SIG-M5 treated with dmso at 0.1 percent for 504 hours (cell line): ENCODE measurements at regions not wholly inside any gene's neighbourhood (a gene's known extent, or its start where the extent isn't known, plus 50 kb on each side); places are given as distances from the start of the nearest gene placed in this dataset.
"Not testable (repeated sequence)": the region's sequence is repeated elsewhere in the genome, so short reads cannot be mapped to it uniquely, and the experiment has no call there.

Source experiments
- DNase-seq: peaks from one replicate; lab custom pipeline; 2025; ENCODE audit not compliant: unreplicated experiment; lab: John Stamatoyannopoulos, UW

DNA sequence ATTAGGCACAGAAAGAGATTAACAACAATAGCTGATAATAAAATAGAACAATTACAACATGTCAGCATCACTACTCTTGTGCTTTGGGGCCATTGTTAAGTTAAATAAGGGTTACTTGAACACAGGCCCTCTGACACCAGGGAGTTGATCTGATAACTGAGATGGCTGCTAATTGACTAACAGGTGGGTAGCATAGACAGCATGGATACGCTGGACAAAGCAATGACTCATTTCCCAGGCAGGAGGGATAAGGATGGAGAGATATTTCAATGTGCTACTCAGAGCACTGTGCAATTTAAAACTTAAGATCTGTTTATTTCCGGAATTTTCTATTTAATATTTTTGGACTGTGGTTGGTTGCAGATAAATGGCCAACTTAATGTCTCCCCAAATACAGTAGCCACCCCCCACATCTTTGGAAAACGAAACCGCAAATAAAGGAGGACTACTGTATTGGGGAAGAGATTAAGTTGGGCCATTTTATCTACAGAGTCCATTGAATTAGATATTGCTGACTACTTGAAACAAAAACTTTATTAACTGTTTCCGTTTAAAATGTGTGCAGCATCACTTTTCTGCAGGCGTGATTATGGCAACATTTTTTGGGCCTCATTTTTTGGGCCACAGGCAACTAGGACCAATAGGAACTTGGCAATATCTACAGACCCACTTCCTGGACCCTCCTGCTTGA, 200.6 kb upstream of the KLF3 start:
- DNase-seq = no peak

DNA sequence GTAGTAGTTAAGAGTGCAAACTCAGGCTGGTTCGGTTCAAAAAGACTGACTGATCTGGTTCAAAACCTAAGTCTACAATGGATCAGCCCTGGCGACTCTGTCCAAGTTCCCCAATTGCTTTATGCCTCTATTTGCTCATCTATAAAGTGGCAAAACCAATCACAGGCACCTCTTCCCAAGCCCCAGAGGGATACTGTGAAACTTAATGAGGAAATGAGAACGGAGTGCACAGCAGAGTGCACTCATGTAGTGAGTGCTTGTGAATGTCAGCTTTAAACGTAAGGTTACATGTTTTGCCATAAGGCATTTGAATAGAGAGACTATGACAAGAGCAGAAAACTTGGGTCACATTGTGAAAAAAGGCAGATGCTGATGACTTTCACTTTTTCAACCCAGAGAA, 199.7 kb upstream of the KLF3 start:
- DNase-seq = no peak

DNA sequence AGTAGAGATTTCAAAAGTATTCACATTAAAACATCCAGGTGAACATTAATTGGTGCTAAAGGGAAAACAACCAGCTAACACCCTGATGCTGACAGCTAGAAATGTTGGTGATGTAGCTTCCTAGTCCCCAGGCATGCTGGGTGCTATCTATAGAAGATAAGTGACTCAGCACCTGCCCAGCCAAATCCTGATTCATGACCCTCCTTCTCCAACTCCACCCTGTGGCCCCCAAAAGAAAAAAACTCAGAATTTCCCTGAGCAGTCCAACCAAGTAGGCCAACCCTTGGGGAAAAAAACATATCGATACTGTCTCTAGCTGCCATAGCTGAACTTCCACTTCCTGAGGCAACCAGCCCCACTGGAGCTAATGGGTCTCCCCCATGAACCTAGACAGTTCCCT, 197.6 kb upstream of the KLF3 start:
- no peak for DNase-seq

DNA sequence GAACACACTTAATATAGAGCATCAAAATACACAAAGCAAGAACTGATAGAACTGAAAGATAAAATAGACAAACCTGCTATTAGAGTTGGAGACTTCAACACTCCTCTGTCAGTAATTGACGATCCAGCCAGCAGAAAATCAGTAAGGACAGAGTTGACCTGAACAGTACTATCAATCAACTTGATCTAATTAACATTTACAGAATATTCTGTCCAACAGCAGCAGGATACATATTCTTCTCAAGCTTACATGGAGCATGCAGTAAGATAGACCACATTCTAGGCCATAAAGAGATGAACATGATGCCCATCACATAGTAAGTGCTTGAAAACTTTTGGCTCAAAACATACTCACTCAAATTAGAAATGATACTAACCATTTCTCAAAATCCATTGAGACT, 196.7 kb upstream of the KLF3 start:
- DNase-seq = no peak

DNA sequence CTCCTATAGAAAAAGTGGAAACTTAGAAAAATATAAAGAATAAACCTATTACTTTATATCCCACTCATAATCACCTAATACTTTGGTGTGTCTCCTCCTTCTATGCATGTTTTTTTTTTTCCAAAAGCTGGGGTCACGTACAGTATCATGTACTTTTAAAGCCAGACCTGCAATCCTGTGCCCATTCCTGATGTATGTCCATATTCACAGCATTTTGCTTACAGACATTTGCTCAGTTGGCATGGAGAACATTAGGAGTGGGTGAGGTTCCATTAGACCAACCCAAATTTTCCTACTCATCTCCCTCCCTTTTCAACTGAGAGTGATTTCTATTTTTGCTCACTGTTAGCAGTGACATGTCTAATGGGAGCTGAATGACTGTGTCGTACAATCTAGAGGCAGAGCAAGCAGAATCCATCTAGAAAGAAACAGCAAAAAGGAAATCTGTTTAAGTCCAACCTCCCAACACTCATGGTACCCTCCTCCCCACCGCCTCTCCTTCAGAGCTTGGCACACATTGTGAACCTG, 195.6 kb upstream of the KLF3 start:
- no peak for DNase-seq

DNA sequence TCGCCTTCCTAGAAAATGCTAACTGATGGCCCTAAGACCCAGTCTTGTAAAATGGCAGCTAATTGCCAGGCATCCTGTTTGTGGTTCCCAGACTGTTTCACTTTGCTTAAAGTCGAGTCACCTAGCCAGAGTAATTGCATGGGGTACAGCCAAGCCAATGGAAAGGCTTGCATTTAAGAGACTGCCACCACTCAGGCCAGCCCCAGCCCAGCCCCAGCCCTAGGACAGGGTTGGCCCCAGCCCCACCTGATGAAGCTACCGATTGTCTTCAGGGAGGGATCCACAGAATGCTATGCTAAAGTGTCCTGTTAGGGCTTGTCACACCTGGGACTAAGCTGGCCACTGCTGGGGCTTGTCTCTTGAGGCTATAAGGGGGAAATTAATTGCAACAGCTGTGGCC, 194.6 kb upstream of the KLF3 start:
- no peak for DNase-seq

DNA sequence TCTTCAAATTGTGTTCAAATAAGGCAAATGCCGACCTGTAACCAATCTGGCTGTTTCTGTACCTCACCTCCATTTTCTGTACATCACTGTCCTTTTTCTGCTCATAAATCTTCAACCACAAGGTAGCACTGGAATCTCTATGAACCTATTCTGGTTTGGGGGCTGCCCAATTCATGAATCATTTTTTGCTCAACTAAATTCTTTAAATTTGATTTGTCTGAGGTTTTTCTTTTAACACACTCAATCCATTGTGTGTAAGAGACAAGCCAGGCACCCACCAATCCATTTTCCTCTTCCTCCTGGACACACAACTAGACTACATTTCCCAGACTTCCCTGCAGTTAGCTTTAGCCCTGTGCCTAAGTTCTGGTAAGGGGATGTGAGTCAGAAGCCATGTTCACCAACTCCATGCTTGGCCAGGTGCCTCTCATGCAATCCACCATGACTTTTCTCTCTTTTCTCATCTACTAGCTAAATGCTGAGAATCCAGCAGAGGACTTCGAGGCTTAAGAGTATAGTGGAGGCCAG, 193.2 kb upstream of the KLF3 start:
- no peak for DNase-seq

DNA sequence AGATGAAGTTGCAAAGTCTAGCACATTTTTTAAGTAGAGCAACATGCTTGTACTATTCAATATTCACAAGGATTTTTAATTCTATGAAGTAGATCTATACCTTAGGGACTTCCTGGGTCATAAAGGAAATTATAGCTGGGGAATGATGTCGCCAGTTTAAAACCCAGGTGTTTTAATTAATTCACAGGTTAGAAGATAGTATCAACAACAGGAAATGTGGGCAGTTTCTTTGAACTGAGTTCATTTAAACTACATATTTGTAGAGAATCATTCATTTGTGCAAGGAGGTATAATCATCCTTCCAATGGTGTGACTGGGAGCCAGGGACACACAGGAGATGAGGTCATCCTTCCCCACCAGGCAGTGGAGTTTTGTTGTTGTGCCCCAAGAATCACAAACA, 181.3 kb upstream of the KLF3 start:
- no peak for DNase-seq

DNA sequence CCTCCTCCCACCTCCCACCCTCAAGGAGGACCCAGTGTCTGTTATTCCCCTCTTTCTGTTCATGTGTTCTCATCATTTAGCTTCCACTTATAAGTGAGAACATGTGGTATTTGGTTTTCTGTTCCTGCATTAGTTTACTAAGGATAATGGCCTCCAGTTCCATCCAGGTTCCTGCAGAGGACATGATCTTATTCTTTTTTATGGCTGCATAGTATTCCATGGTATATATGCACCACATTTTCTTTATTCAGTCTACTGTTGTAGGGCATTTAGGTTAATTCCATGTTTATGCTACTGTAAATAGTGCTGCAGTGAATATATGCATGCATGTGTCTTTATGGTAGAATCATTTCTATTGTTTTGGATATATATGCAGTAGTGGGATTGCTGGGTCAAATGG, 180.4 kb upstream of the KLF3 start:
- not testable (repeated sequence) for DNase-seq

DNA sequence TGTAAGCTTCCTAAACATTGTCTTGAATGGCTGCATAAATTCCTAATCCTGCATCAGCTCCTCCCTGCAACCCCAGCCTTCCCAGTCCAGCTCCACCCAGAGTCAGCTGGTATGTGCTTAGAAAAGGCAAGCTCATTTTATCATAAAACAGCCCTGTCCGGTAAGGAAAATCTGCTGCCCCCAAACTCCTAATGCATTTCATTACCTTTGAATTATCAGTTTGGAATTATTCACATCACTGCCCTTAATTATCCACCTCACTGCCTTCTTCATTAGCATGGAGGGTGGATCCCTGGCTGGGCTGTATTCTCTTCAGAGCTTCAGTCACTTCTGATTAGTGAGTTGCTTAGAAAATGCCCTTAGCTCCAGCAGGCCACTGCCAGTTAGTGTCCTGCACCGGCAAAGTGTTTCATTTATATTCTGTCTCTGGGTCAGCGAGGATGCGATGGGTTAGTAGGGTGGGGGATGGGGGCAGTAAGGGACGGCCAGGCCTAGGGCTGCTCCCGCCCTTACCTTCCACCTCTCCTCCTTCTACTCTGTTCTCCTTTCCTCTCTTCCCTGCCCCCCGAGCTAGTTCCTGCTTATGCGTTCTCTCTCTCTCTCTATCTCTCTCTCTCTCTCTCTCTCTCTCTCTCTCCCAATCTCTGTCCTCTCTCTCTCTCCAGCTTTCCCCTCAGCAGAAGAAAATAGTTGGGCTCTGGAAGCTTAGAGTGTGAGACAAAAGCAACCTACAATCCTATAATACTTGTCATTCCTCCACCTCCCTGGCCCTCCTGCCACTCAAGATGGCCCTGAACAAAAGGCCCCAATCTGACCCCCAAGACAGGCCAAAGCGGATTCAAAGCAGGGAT, 174.8 kb upstream of the KLF3 start:
- no peak for DNase-seq

DNA sequence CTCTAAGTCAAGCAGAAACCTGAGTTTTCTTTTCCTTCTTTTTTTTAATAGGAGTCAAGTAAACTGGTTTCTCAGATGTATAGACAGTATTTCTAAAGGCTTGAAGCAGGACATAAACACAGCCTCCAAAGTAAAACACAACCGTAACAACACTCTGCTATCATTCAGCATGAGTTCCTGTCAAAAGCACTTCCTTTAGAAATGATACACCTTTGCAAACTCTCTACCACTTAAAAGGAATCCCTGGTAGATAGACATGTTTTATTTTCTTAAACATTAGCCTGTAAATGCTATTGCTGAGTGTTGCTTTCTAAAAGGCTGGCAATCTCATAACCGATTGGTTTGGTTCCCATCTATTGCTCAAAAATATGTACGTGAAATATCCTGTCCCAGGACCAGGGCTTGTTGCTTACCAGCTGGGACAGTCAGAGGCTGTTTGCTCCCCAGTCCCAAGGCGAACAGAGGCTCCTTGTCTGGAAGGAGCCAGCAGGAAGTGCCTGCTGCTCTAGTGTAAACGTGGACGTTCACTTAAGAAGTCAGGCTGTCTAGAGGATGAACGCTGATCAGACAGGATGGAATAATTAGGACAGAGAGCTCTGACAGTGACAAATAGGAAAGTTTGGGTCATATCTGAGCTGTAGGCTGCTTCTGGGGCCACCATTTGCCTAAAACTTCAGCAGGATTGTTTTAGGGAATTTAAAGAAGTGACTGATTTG, 173.9 kb upstream of the KLF3 start:
- DNase-seq = no peak

DNA sequence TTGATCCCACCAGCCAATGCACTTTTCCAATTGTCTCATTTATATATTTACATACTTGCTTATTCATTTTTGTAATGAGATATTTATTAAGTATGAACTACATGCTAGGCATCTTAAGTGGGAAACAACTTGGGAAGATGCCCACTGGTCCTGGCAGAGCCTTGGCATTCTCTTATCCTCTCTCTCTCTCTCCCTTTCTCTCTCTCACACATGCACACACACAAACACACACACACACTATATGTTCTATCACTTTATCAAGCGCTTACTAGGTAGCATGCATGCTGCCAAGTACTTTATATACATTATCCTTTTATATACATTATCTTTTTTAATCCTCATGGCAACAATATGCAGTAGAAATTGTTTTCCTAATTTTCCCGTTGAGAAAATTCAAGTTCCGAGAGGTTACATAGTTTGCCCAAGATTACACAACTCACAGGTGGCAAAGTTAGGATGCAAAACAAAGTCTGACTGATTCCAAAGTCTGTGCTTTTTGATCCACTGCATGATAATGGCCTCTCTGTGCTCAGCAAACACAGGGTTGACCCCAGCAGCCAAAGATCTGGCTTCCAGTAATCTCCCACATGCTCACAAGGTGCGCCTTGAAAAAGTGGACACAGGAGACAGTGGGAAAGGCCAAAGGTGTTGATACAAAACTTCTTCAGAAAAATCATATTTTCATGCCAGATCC, 173.1 kb upstream of the KLF3 start:
- DNase-seq = no peak

DNA sequence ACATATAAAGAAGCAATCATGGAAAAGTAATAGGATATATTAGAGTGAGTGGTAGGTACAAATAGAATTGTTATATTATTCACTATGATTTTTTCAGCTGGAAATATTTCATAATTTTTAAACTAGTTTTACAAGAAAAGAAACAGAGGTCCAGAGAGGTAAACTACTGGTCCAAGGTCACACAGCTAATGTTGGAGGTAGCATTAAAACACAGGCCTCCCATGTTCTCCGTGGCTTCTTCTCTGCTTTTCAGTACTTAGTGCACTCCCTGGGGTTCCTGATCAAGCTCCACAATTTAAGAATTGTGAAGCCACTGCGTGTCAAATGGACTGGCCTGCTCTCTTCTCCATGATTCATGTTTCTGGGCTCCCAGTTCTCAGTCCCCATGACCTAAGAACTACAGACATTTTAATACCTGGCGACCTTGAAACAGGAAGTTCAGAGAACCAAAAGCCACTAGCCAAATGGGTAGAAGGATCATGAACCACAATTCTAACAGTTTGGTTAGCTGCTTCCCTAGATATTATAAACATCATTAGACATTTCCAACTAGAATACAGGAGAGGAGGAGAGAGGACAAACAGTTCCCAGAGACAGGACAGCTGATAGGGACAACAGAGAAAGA, 172.0 kb upstream of the KLF3 start:
- DNase-seq = no peak

DNA sequence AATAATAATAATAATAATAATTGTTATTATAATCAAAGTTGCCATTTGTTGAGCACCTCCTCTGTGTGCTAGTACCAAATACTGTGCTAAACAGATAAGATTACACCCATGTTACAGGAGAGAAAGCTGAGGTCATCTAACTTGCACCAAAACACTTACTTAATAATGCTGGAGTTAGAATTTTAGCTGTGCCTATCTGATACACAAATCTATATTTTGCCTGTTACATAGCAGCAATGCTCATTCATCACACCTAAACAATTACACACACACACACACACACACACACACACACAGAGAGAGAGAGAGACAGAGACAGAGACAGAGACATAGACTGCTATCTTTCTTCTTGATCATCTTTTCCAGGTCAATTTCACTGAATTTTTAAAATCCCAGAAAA, 170.9 kb upstream of the KLF3 start:
- no peak for DNase-seq

DNA sequence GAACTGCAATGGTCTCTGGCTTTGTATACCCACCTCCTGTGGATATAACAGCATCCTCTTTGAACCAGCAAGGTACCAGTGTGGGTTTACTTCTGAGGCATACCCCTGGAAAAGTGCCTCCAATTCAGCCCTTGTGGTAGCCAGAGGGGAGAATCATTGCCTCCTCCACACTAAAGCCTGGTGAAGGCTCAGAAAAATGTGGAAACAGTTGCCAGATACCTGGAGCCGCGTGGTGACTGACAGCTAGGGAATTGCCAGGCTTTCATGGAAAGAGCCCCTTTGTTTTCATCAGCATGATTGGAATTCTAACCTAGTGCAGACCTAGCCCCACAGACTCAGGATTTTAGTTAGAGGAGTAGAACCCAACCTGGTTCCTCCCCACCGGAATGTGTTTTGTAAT, 168.6 kb upstream of the KLF3 start:
- no peak for DNase-seq

DNA sequence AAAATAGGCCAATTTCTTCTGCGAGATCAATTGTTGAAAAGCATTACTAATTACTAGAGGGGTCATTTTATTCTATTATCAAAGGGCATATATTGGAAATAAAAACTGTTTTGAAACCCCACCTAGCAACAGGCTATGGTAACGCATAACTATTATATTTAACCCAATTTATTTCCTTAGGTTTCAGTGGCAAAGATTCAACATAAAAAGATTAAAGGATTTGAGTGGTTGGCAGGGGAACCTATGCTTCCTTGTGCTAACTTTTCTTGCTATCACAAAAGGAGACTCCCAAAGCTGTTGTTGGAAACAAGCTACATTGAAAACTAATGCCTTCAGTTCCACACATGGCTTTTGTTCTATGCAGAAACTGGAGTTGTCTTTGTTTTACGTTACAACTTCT, 166.9 kb upstream of the KLF3 start:
- DNase-seq = no peak

DNA sequence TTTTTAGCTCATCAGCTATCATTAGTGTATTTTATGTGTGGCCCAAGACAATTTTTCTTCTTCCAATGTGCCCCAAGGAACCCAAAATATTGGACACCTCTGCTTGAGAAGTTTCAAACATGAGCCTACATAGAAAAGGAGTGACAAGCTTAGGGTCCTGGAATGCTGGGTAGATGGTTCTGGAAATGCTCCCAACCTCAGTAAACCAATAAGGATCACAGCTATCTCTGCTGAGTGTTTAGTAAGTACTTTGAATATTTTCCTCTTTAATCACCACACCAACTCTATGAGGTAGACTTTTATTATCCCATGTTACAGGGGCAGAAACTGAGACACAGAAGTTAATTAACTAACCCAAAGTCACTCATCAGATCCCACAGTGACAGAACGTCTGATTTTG, 164.9 kb upstream of the KLF3 start:
- DNase-seq = no peak

DNA sequence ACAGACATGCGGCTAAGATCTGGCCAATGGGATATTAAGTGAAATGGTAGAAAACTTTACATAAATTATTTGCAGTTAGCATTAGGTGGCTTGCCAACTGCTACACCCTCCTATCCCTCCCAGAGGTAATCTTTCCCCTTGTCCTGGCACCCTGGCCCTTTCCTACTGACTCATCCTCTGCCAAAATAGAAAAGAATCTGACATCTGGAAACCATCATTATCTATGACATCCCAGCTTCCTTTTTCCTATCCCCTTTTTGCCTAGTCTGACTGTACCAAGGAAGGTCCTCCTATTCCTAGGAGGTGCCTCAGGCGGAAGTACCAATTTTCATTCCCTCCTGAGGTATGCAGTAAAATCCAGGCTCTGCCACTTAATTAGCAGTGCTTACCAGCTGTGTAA, 163.6 kb upstream of the KLF3 start:
- DNase-seq = no peak

DNA sequence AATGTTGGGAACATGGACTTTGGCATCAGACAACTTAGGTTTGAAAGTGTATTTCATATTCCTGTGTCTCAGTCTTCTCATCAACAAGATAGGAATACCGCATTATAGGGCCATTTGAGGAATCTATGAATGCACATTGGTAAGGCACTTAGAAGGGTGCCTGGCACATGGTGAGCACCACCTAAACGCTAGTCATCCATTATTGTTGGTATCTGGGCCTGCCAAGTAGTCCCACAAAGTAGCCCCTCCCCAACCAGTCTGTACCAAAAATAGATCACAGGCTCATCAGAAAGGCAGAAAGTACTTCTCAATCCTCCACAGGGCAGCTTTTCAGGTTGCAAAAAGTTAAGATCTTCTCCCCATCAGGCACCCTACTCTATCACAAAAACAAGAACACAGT, 162.3 kb upstream of the KLF3 start:
- no peak for DNase-seq

DNA sequence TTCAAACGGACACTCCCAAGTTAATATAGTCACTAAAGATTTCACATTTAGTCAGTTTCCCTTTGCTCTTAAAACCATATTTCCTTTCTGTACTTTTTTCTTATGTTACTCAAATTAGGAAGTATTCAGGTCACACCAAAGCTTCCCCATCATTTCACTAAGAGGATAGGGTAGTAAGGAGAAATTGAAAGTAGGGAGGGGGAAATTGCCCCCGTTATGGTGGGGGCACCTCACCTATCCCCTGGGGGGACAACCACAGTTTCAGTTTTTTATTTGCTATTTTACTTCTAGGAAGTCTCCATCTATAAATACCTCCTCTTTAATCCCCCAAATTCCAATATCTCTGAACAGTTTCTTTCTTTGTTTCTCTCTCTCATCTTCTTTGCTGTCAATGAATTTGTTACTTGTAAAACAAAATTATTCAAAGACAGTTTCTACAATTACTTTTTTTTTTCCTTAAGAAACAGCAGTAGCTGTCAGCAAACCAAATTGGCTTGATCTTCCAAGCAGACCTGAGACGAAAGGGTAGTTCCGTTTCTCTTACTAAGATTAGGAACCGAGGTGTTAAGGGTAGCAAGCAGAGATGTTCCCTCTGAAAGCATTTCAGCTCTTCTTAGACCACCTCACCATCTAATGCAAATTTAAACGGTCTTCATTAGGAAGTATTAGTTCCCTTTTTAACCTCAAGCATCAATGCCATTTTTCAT, 160.2 kb upstream of the KLF3 start:
- no peak for DNase-seq
